H1 (cell line): ENCODE measurements at regions not wholly inside any gene's neighbourhood (a gene's known extent, or its start where the extent isn't known, plus 50 kb on each side); places are given as distances from the start of the nearest gene placed in this dataset.

Experiments used
- CHD7 ChIP-seq: fragments of 300-600 bp; sonication (generic); IDR thresholded peaks from 2 replicates; pipeline ENCODE4 v1.7.1; 2012; ENCODE audit warnings: low read length, moderate library complexity, mild to moderate bottlenecking, inconsistent platforms; ENCODE audit not compliant: insufficient replicate concordance
- GABPA ChIP-seq: IDR thresholded peaks from 2 replicates; pipeline ENCODE4 v1.6.1; 2011; ENCODE audit warnings: mild to moderate bottlenecking, low read length, moderate library complexity, borderline replicate concordance; ENCODE audit not compliant: insufficient read depth
- SIRT6 ChIP-seq: IDR thresholded peaks from one replicate; pipeline ENCODE4 v1.7.1; 2012; ENCODE audit warnings: low read length, inconsistent platforms
- SP2 ChIP-seq: IDR thresholded peaks from 2 replicates; pipeline ENCODE4 v1.6.1; 2012; ENCODE audit warnings: mild to moderate bottlenecking, low read length, inconsistent platforms
- SP4 ChIP-seq: IDR thresholded peaks from 2 replicates; pipeline ENCODE4 v1.6.1; 2012; ENCODE audit warnings: low read length, inconsistent platforms
- TBP ChIP-seq: IDR thresholded peaks from 2 replicates; pipeline ENCODE4 v1.6.1; 2011; ENCODE audit warnings: low read depth, low read length, improper control_type of control experiment

GRCh38 chr5:20678814-20679298, 690.9 kb upstream of the CDH18 start (continued):
- TF ChIP-seq CHD7 = no peak
- TF ChIP-seq SP2 = no peak
- TF ChIP-seq GABPA = no peak
- no peak for TF ChIP-seq SIRT6
- no peak for TF ChIP-seq TBP
- no peak for TF ChIP-seq SP4
